ENCODE measurements at regions not wholly inside any gene's neighbourhood (a gene's known extent, or its start where the extent isn't known, plus 50 kb on each side); places are given as distances from the start of the nearest gene placed in this dataset.

- POLR2A ChIA-PET = no interaction called here
- RAD21 ChIA-PET (ENCODE audit: low non-redundant PET in 1 of 2, low total read pairs in 2 of 2, uncharacterized antibody in 2 of 2, unreplicated experiment in 2 of 2) = no interaction called here
- no peak for TF ChIP-seq POLR2A (IDR thresholded peaks at IDR 0.05; ENCODE audit: borderline replicate concordance, extremely low read depth, insufficient read depth, insufficient read length)
- TF ChIP-seq EZH2 (IDR thresholded peaks at IDR 0.05) = no peak
- TF ChIP-seq RAD21 (IDR thresholded peaks at IDR 0.05; ENCODE audit: low read depth) = no peak
- no peak for TF ChIP-seq SIN3A (IDR thresholded peaks at IDR 0.05; ENCODE audit: low read depth)
- TF ChIP-seq SP1 (IDR thresholded peaks at IDR 0.05; ENCODE audit: low read depth) = no peak
- TF ChIP-seq JUND (IDR thresholded peaks at IDR 0.05) = no peak
- no peak for TF ChIP-seq YY1 (IDR thresholded peaks at IDR 0.05; ENCODE audit: extremely low read depth, insufficient replicate concordance, low read depth, low read length)
- no peak for TF ChIP-seq ATF3 (IDR thresholded peaks at IDR 0.05)
- TF ChIP-seq ZNF274 (IDR thresholded peaks at IDR 0.05; ENCODE audit: low read depth, low read length) = no peak
These were observed 113.7 kb upstream of the KLF4 start for GRCh38 chr9:107603281-107603680.

GRCh38 chr9:107600060-107600573 lies 110.5 kb upstream of the KLF4 start:
- H2AFZ ChIP-seq (ENCODE audit: low read depth, low read length, poor library complexity, severe bottlenecking) = no peak overlapping the region
- DNase-seq (ENCODE audit: low read depth, low spot score) (no peak), ATAC-seq (no peak)
- no peaks in the 10 kb centered on the region for H4K20me1 ChIP-seq (ENCODE audit: insufficient read depth)
- no peak overlapping the region for H3K9ac ChIP-seq (ENCODE audit: low read length)
- intact Hi-C loops (cut with micrococcal nuclease) = no loop called here
- H3K36me3 ChIP-seq (ENCODE audit: control insufficient read depth in 1 of 2, insufficient read depth in 2 of 2, low read length in 2 of 2) = no peaks in the 10 kb centered on the region
- no peaks in the 10 kb centered on the region for H3K27me3 ChIP-seq (ENCODE audit: insufficient read depth, low read length)
- ChIA-PET RAD21 (ENCODE audit: low non-redundant PET in 1 of 2, low total read pairs in 2 of 2, uncharacterized antibody in 2 of 2, unreplicated experiment in 2 of 2) (no interaction called here), CTCF (no interaction called here), POLR2A (no interaction called here)
- no peaks in the 10 kb centered on the region for H3K79me2 ChIP-seq (ENCODE audit: insufficient read depth, low read length)
- BruUV-seq (replicated peaks) = no TSS peak
- H3K4me3 ChIP-seq (replicated peaks in 1 of 2; ENCODE audit: low read depth in 1 of 2, low read length in 2 of 2) = no peak overlapping the region
- no peak for TF ChIP-seq ZFX (IDR thresholded peaks at IDR 0.05)
- TF ChIP-seq EZH2phosphoT487 (IDR thresholded peaks at IDR 0.05; ENCODE audit: borderline replicate concordance) = no peak
- TF ChIP-seq SIN3A (IDR thresholded peaks at IDR 0.05; ENCODE audit: low read depth) = no peak
- no peak for TF ChIP-seq ZNF274 (IDR thresholded peaks at IDR 0.05; ENCODE audit: low read depth, low read length)
- no peak for TF ChIP-seq FOSL1 (IDR thresholded peaks at IDR 0.05; ENCODE audit: low read depth)
- no peak for TF ChIP-seq ZBTB33 (IDR thresholded peaks at IDR 0.05; ENCODE audit: extremely low read depth, insufficient replicate concordance, low read length)
- TF ChIP-seq POLR2A (IDR thresholded peaks at IDR 0.05; ENCODE audit: borderline replicate concordance, extremely low read depth, insufficient read depth, insufficient read length) = no peak
- TF ChIP-seq MAX (IDR thresholded peaks at IDR 0.05) = no peak
- no peak for TF ChIP-seq EGR1 (IDR thresholded peaks at IDR 0.05; ENCODE audit: low read depth)
- TF ChIP-seq YY1 (IDR thresholded peaks at IDR 0.05; ENCODE audit: extremely low read depth, insufficient replicate concordance, low read depth, low read length) = no peak
- no peak for TF ChIP-seq ATF3 (IDR thresholded peaks at IDR 0.05)
- no peak for TF ChIP-seq CEBPB (IDR thresholded peaks at IDR 0.05; ENCODE audit: low read depth)
- H3K4me2 ChIP-seq (ENCODE audit: low read length) = no peak overlapping the region
- no peak overlapping the region for H3K27ac ChIP-seq (ENCODE audit: low read depth, low read length)
- H3K9me2 ChIP-seq (ENCODE audit: insufficient read depth) = no peaks in the 10 kb centered on the region
- H3K9me3 ChIP-seq (ENCODE audit: control insufficient read depth in 1 of 2, insufficient read depth in 1 of 2, low read depth in 1 of 2, low read length in 2 of 2) = no peaks in the 10 kb centered on the region
- H3K4me1 ChIP-seq (ENCODE audit: control insufficient read depth in 1 of 2, insufficient read depth in 2 of 2, low read length in 2 of 2) = peaks cover 0 to 6% of the 10 kb centered on the region in 2 experiments; a peak in 1 of 4 replicates

More at GRCh38 chr9:107603281-107603680, 113.7 kb upstream of the KLF4 start:
- Histone ChIP-seq H3K9ac (ENCODE audit: low read length) (no peak overlapping the region), H3K4me1 (ENCODE audit: control insufficient read depth in 1 of 2, insufficient read depth in 2 of 2, low read length in 2 of 2) (no peaks in the 10 kb centered on the region), H3K4me2 (ENCODE audit: low read length) (no peak overlapping the region), H3K79me2 (ENCODE audit: insufficient read depth, low read length) (no peaks in the 10 kb centered on the region), H3K4me3 (replicated peaks in 1 of 2; ENCODE audit: low read depth in 1 of 2, low read length in 2 of 2) (no peak overlapping the region), H3K36me3 (ENCODE audit: control insufficient read depth in 1 of 2, insufficient read depth in 2 of 2, low read length in 2 of 2) (no peaks in the 10 kb centered on the region), H3K27ac (ENCODE audit: low read depth, low read length) (no peak overlapping the region), H4K20me1 (ENCODE audit: insufficient read depth) (no peaks in the 10 kb centered on the region), H3K9me3 (ENCODE audit: control insufficient read depth in 1 of 2, insufficient read depth in 1 of 2, low read depth in 1 of 2, low read length in 2 of 2) (no peaks in the 10 kb centered on the region), H3K27me3 (ENCODE audit: insufficient read depth, low read length) (no peaks in the 10 kb centered on the region), H3K9me2 (ENCODE audit: insufficient read depth) (no peaks in the 10 kb centered on the region), H2AFZ (ENCODE audit: low read depth, low read length, poor library complexity, severe bottlenecking) (no peak overlapping the region)
- no TSS peak for BruUV-seq (replicated peaks)
- CTCF ChIA-PET = no interaction called here
- DNase-seq (ENCODE audit: low read depth, low spot score) (no peak), ATAC-seq (no peak)
- intact Hi-C loops (cut with micrococcal nuclease) = no loop called here

Measured in HCT116 (cell line).